CD14-positive monocyte (primary cell): ENCODE measurements at regions not wholly inside any gene's neighbourhood (a gene's known extent, or its start where the extent isn't known, plus 50 kb on each side); places are given as distances from the start of the nearest gene placed in this dataset.

ENCODE experiments used
- DNase-seq, 3 donors: peaks; one replicate each; pipeline ENCODE4 v3.0.0-alpha.2; 2011 to 2022
- H2AFZ ChIP-seq: 2 replicates; pipeline ENCODE4 v1.6.0; 2012; ENCODE audit warnings: mild to moderate bottlenecking, low read depth, low read length, inconsistent platforms; ENCODE audit not compliant: insufficient read depth, poor library complexity, severe bottlenecking
- H3K27ac ChIP-seq, 2 donors: 1 replicate in 1 of 2; 2 replicates in 1 of 2; pipeline ENCODE4 v1.5.1; 2012 to 2013; ENCODE audit warnings: low read length in 2 of 2, control low read depth in 1 of 2, inconsistent platforms in 1 of 2, low read depth in 1 of 2, mild to moderate bottlenecking in 1 of 2
- H3K27me3 ChIP-seq, 2 donors: one replicate each; pipeline versions ENCODE4 v1.6.0 to v1.6.1; 2011 to 2013; ENCODE audit warnings: low read length in 2 of 2; ENCODE audit not compliant: control insufficient read depth in 2 of 2, insufficient read depth in 2 of 2
- H3K36me3 ChIP-seq, 2 donors: replicated peaks in 1 of 2; 1 replicate in 1 of 2; 2 replicates in 1 of 2; pipeline versions ENCODE4 v1.5.1 to v1.6.1; 2012 to 2013; ENCODE audit warnings: low read length in 2 of 2, control low read depth in 1 of 2, inconsistent platforms in 1 of 2, mild to moderate bottlenecking in 1 of 2; ENCODE audit not compliant: insufficient read depth in 2 of 2, control insufficient read depth in 1 of 2
- H3K4me1 ChIP-seq, 2 donors: 1 replicate in 1 of 2; 2 replicates in 1 of 2; pipeline versions ENCODE4 v1.5.1 to v1.6.1; 2012 to 2013; ENCODE audit warnings: low read length in 2 of 2, control low read depth in 1 of 2, inconsistent platforms in 1 of 2, mild to moderate bottlenecking in 1 of 2, moderate library complexity in 1 of 2; ENCODE audit not compliant: insufficient read depth in 2 of 2, control insufficient read depth in 1 of 2
- H3K4me2 ChIP-seq: replicated peaks from 2 replicates; pipeline ENCODE3; 2012; ENCODE audit warnings: low read length, moderate library complexity, mild to moderate bottlenecking; ENCODE audit not compliant: poor library complexity, severe bottlenecking; ENCODE audit errors: extremely low read depth
- H3K4me3 ChIP-seq, 3 experiments: fragments of 200-600 bp in 1 of 3; sonication (generic) in 1 of 3; replicated peaks in 1 of 3; 1 replicate in 2 of 3; 2 replicates in 1 of 3; pipeline ENCODE4 v1.5.1; 2011 to 2013; ENCODE audit warnings: low read length in 3 of 3, mild to moderate bottlenecking in 3 of 3, control low read depth in 2 of 3, low read depth in 2 of 3, inconsistent platforms in 1 of 3, moderate library complexity in 1 of 3
- H3K79me2 ChIP-seq: 2 replicates; pipeline ENCODE4 v1.6.0; 2012; ENCODE audit warnings: mild to moderate bottlenecking, control low read depth, inconsistent platforms, low read length, moderate library complexity; ENCODE audit not compliant: insufficient read depth
- H3K9ac ChIP-seq: 2 replicates; pipeline ENCODE4 v1.6.0; 2017; ENCODE audit warnings: low read length, mild to moderate bottlenecking; ENCODE audit not compliant: insufficient read depth, poor library complexity, severe bottlenecking
- H3K9me3 ChIP-seq, 2 donors: replicated peaks in 1 of 2; 1 replicate in 1 of 2; 2 replicates in 1 of 2; pipeline versions ENCODE4 v1.5.1 to v1.6.1; 2012 to 2013; ENCODE audit warnings: low read length in 2 of 2, control low read depth in 1 of 2; ENCODE audit not compliant: control insufficient read depth in 1 of 2, insufficient read depth in 1 of 2
- H4K20me1 ChIP-seq: 2 replicates; pipeline ENCODE4 v1.6.0; 2012; ENCODE audit warnings: mild to moderate bottlenecking, low read length, control low read depth, moderate library complexity; ENCODE audit not compliant: insufficient read depth
- H3K27ac Mint-ChIP-seq, 7 donors: one replicate each; pipeline ENCODE4 v1.8.0; 2020; ENCODE audit warnings: mild to moderate bottlenecking in 7 of 7, mixed read lengths in 7 of 7, moderate library complexity in 6 of 7, inconsistent platforms in 2 of 7
- H3K27me3 Mint-ChIP-seq, 3 donors: one replicate each; pipeline ENCODE4 v1.8.0; 2021 to 2022; ENCODE audit warnings: low read depth in 3 of 3, mild to moderate bottlenecking in 3 of 3, mixed read lengths in 3 of 3, moderate library complexity in 3 of 3, inconsistent platforms in 1 of 3
- H3K36me3 Mint-ChIP-seq, 2 donors: one replicate each; pipeline ENCODE4 v1.8.0; 2020; ENCODE audit warnings: mixed read lengths in 2 of 2, inconsistent platforms in 1 of 2, mild to moderate bottlenecking in 1 of 2
- H3K4me1 Mint-ChIP-seq: one replicate; pipeline ENCODE4 v1.8.0; 2020; ENCODE audit warnings: mild to moderate bottlenecking, mixed read lengths
- H3K4me3 Mint-ChIP-seq, 2 donors: one replicate each; pipeline ENCODE4 v1.8.0; 2020; ENCODE audit warnings: mild to moderate bottlenecking in 2 of 2, mixed read lengths in 2 of 2, moderate library complexity in 1 of 2
- H3K9me3 Mint-ChIP-seq, 7 donors: one replicate each; pipeline ENCODE4 v1.8.0; 2020 to 2022; ENCODE audit warnings: mixed read lengths in 7 of 7, mild to moderate bottlenecking in 6 of 7, moderate library complexity in 6 of 7, inconsistent platforms in 2 of 7
- CTCF ChIP-seq: fragments of 200-600 bp; IDR thresholded peaks from one replicate; pipeline ENCODE4 v1.8.0; 2022; ENCODE audit warnings: antibody characterized with exemption, mild to moderate bottlenecking
- whole genome bisulfite sequencing: methylation state at CpG from one replicate; pipeline ENCODE4 v1.1.5; 2013; ENCODE audit warnings: missing lambda C conversion rate; ENCODE audit not compliant: insufficient coverage; 5-methylcytosine and 5-hydroxymethylcytosine counted together
- intact Hi-C, 2 donors: fragments of 100-400 bp; cut with micrococcal nuclease; formaldehyde crosslinking; loops; one replicate each; pipeline versions ENCODE4 v1.15.0 to v1.15.1; 2023

- H3K4me1 Mint-ChIP-seq = peaks cover 3% of the 10 kb centered on the region
- no CpG with 5 or more reads among the region's 1 CpG for WGBS
- Histone ChIP-seq H3K27ac (no peak overlapping the region), H3K4me1 (no peaks in the 10 kb centered on the region), H3K4me2 (no peak overlapping the region), H3K27me3 (no peaks in the 10 kb centered on the region), H3K9me3 (no peaks in the 10 kb centered on the region), H3K36me3 (no peaks in the 10 kb centered on the region), H3K79me2 (no peaks in the 10 kb centered on the region), H2AFZ (no peak overlapping the region), H4K20me1 (no peaks in the 10 kb centered on the region), H3K9ac (no peak overlapping the region), H3K4me3 (no peak overlapping the region)
- intact Hi-C loops = no loop called here
- peak overlapping the region in 1 of 7 donors; percentile 3 for H3K27ac Mint-ChIP-seq
- peaks cover 0 to 6% (median 3%) of the 10 kb centered on the region in 3 donors for H3K27me3 Mint-ChIP-seq
- DNase-seq = no peak
- H3K9me3 Mint-ChIP-seq = peaks cover 0 to 11% (median 4%) of the 10 kb centered on the region in 7 donors
- no peaks in the 10 kb centered on the region for H3K36me3 Mint-ChIP-seq
- TF ChIP-seq CTCF = no peak
- H3K4me3 Mint-ChIP-seq = no peak overlapping the region
Observed at GRCh38 chr13:21823949-21824348, 153.1 kb downstream of the FGF9 start.

GRCh38 chr13:21825186-21825585 is 154.3 kb downstream of the FGF9 start:
- no peak overlapping the region for H3K9ac ChIP-seq
- WGBS = 89% methylated on average over 5 of the region's 6 CpGs
- no peaks in the 10 kb centered on the region for H3K79me2 ChIP-seq
- H3K27ac ChIP-seq = no peak overlapping the region
- Mint-ChIP-seq H3K4me1 (peaks cover 3% of the 10 kb centered on the region), H3K36me3 (no peaks in the 10 kb centered on the region), H3K27me3 (peaks cover 0 to 6% (median 2%) of the 10 kb centered on the region in 3 donors), H3K9me3 (peaks cover 0 to 11% (median 4%) of the 10 kb centered on the region in 7 donors), H3K27ac (no peak overlapping the region), H3K4me3 (no peak overlapping the region)
- no peaks in the 10 kb centered on the region for H3K4me1 ChIP-seq
- TF ChIP-seq CTCF = no peak
- H4K20me1 ChIP-seq = no peaks in the 10 kb centered on the region
- H2AFZ ChIP-seq = no peak overlapping the region
- no peaks in the 10 kb centered on the region for H3K9me3 ChIP-seq
- no peak for DNase-seq
- no peak overlapping the region for H3K4me2 ChIP-seq
- intact Hi-C loops = no loop called here
- no peak overlapping the region for H3K4me3 ChIP-seq
- no peaks in the 10 kb centered on the region for H3K27me3 ChIP-seq
- no peaks in the 10 kb centered on the region for H3K36me3 ChIP-seq
